HG03175 (cell line): ENCODE measurements at regions not wholly inside any gene's neighbourhood (a gene's known extent, or its start where the extent isn't known, plus 50 kb on each side); places are given as distances from the start of the nearest gene placed in this dataset.
"Not testable (repeated sequence)": the region's sequence is repeated elsewhere in the genome, so short reads cannot be mapped to it uniquely, and the experiment has no call there.

Source experiments
- ATAC-seq: cut with Tn5 transposase; IDR thresholded peaks from one replicate; pipeline ENCODE4 v1.9.1; 2021; ENCODE audit warnings: mild to moderate bottlenecking, moderate library complexity; ENCODE audit not compliant: unreplicated experiment

DNA sequence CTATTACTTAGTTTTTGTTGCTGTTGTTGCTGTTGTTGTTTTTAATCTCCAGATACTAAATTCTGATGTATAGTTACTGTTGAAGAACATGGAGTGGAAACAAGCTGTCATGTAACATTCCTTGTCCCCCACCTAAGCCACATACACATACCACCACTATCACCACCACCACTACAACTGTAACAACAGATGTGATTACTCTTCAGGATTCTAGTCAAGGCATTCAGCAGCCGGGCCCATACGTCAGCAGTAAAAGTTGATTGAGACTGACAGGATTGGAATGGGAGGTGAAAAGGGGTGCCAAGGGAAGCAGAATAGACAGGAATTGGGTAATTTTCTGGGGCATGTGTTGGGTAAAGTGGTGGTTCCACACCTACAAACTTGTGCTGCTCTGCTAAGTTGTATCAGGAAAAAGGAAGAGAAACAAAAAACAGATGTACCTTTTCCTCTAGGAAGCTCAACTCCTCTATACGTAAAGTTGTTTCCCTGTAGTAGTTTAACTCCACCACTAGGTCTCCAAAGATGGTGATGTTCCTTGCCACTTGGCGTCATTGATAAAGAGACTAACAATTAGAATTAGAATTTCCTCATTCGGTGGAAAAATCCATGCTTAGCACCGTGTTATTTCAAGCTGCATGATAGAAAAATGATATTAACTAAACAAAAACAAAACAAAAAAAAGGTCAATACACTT, 138.6 kb downstream of the ARRDC3 start:
- no peak for ATAC-seq

DNA sequence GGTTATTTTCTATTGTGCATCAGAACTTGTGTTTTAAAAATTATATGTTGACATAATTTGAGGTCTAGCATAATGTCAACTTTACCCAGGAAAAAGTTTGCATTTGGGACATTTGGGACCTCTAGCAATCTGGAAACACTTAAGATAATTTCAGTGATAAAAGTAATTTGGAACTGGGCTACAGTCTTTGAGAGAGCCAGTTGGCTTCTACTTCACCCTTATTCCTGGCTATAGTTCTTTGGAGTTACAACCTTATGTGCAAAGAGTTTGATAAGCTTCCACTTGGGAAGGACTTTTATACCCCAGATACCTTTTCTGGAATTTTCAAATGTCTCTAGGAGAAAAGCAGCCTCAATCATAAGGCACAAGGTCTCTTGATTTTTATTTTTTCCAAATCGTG, 139.3 kb downstream of the ARRDC3 start:
- no peak for ATAC-seq

DNA sequence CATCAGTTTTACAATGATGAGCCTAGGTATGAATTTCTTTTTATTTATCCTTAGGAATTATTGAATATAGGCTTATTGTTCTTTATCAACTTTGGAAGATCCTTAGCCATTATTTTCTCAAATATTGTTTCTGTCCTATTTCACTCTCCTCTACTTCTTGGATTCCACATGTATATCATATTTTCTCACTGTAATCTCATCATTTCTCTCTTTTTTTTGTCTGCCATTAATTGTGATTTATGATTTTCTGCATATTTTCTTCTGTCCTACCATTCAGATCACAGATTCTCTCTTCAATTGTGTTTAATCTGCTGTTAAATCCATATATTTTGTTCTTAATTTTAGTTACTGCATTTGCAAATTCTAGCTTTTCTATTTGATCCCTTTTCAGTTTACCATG, 139.8 kb downstream of the ARRDC3 start:
- no peak for ATAC-seq

DNA sequence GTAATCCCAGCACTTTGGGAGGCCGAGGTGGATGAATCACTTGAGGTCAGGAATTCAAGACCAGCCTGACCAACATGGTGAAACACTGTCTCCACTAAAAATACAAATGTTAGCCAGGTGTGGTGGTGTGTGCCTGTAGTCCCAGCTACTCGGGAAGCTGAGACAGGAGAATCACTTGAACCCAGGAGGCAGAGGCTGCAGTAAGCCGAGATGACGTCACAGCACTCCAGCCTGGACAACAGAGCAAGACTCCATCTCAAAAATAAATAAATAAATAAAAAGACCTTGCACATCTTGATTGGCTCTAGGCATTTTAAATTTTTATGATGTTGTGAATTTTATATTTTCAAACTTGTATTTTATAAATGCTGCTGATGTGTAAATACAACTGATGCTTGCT, 141.7 kb downstream of the ARRDC3 start:
- ATAC-seq: not testable (repeated sequence)

DNA sequence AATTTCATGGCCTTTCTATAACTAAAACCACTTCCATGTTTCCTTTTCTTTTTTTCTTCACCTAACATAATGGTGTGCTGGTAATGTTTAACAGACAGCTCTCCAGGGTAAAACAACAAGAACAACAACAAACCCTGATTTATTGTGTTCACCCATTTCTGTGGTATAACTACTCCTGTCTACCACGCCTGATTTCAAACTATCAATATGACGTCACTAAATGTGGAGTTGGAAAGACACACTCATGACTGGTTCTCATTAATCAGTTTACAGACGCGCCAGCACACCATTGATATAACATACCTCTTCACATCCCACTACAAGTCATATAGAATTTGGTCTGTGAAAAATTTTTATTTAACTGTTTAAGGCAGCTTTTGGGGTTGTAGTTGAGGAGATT, 142.9 kb downstream of the ARRDC3 start:
- ATAC-seq: no peak

DNA sequence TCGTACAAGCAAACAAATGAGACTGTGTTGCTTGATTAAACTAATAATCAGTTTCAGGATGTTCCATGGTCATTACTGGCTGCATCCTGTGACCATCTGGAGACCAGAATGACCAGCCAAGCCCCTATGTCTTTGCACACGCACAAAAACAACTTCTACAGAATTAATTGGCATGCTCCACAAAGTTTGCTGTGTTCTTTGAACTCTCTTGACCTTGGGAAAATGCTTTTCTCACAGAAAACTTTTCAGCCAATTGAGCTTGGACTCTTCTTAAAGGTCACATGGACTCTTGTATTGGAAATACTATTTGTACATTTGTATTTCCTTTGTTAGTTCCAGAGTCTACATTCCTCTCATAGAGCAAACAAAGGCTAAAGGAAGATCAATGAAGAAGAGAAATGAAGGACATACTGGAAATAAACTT, 147.8 kb downstream of the ARRDC3 start:
- no peak for ATAC-seq

DNA sequence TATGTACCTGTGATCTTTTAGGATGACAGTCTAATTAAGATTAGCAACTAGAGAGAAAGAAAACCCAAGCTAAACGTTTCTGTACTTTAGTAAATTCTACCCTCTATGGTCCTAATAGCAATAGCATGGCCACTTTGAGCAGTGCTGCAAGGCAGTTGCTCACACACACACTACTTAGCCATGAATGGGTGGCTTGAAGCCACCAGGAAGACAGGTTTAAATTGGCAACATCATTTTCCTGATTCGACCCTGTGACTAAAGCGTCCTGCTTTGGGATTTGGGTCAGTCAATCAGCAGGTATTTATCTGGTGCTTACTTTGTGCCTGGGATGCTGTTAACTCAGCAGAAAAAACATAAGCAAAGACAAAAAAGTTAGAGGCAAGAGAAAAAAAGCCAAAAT, 150.6 kb downstream of the ARRDC3 start:
- no peak for ATAC-seq

DNA sequence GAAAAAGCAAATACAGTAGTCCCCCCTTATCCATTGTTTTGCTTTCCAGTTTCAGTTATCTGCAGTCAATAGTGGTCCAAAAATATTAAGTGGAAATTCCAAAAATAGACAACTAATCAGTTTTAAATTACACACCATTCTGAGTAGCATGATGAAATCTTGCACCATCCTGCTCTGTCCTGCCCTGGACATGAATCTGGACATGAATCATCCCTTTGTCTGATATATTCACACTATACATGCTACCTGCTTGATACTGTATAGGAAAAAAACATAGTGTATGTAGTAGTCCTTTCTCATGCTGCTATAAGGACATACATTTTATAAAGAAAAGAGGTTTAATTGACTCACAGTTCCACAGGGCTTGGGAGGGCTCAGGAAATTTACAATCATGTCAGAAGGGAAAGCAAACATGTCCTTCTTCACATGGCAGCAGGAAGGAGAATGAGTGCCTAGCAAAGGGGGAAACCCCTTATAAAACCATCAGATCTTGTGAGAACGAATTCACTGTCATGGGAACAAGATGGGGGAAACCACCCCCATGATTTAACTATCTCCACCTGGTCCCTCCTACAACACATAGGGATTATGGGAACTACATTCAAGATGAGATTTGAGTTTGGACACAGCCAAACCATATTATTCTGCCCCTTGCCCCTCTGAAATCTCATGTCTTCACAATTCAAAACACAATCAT, 153.9 kb downstream of the ARRDC3 start:
- ATAC-seq: no peak

DNA sequence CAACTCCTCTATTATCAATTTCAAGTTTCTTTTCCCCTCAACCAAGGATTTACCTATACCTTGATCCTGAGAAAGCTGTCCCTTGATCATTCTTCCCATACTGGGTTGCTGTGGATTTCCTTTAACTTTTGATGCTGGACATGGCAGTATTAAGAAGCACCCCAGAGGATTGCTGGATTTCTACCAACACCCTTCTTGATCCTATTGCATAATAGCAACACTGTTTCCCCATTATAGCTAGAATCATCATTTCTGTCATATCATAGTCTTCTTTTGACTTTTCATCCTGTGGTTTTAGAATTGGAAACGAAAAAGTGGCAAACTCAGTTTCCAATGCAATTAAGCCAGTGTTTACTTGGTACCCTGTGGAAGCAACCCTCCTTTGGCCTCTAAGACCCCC, 154.9 kb downstream of the ARRDC3 start:
- ATAC-seq: no peak

DNA sequence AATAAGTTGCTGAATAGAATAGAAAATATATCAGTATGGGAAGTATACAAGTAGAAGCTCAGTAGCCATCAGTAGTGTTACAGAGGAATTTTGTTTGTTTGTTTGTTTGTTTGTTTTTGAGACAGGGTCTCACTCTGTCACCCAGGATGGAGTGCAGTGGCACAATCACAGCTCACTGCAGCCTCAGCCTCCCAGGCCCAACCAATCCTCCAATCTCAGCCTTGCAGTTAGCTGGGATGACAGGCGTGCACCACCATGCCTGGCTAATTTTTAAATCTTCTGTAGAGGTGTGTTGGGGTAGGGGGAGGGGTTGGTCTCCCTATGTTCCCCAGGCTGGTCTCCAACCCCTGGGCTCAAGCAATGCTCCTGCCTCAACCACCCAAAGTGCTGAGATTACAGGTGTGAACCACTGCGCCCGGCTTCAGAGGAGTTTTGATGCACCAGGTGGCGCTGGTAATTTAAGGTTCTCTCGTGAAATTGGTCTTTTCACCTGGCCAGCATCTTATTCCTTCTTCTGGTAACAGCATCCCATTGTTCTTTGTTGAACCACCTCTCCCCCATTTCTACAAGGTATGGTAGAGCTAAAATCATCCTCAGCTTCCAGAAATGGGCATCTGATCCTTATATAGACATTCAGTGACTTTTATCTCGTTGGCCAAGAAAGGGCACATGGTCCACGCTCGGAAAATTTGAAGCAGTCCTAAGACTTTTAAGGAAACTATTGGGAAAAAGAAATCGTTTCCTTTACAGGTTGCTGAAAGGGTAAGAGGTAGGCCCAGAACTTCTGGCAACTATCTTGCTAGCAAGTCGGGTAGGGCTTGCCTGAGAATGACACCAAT, 157.1 kb downstream of the ARRDC3 start:
- peak; percentile 70 for ATAC-seq

DNA sequence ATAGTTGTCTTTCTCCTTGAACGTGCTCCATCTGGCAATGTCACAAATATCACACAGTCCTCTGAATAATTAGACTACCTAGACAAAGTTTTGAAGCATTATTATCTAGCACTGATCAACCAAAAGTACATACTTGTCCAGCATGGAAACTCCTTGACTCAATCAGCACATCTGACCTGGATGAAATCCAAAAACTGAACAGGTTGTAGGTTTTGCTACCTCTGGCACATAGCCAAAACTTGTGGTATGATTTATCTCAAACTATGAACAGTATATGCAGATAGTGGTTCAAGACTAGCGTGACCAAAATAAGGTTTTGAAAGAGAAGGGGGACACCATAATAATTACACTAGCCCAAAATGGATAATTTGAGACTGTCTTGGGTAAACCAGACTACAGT, 158.1 kb downstream of the ARRDC3 start:
- ATAC-seq: no peak

DNA sequence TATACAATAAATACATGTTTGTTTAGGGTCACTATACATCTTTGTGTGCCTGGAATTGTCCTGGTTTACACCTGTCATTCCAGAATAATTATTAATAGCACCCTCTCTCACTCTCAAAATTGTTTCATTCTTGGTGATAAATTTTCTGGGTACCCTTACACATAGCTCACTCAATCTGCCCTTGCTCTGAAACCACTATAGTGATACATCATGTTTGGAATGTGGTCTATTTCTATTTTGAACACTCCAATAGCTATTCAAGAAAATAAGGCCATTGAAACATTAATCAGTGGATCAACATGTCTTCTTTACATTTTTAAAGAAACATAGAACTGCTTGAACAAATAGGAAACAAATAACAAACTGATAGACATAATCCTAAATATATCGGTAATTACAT, 158.7 kb downstream of the ARRDC3 start:
- no peak for ATAC-seq

DNA sequence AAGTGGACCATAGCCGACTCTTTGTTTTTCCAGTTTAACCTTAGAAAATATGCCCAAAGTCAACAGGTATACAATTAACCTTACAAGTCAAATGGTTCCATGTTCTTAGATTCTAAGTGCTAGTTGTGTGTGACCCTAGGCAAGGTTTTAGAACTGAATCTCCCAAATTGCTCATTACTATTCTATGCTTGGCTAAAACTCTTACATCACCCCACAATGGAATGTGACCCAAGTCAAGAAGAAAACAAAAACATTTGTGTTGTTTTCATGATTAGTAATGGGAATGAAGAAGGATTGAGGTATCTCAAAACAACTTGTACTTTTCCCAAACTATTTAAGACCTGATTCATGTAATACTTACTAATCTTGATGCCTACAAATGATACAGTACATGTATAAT, 159.2 kb downstream of the ARRDC3 start:
- ATAC-seq: no peak

DNA sequence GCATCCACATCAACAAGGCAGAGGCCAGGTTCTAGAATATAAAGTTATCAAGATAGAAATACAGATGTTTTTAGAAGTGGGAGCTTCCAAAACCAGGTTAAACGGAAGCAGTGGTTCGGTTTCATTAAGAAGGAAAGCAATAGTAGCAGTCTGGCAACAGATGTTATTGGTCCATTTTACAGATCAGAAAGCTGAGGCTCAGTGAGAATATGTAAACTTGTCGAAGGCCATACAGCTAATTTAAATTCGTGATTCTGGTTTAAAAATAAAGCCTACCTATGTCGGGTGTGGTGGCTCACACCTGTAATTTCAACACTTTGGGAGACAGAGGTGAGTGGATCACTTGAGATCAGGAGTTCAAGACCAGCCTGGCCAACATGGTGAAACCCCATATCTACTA, 160.6 kb downstream of the ARRDC3 start:
- ATAC-seq: no peak

DNA sequence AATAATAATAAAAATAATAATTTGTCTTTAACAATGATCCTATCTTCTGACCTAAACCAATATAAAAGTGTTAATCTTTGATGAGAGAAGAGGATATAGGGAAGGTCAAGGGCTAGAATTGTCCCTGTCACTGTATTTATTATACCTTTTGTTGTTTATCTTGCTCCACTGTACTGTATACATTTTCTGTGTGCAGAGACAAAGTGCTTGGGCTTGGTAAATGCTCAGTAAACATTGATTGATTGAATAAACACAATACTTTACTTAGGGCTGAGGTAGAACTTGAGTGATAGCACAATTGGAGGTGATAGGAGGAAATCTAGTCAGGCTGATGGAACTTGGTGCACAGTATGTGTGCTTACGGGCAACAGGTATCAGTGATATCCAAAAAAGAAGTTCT, 161.2 kb downstream of the ARRDC3 start:
- ATAC-seq: no peak

DNA sequence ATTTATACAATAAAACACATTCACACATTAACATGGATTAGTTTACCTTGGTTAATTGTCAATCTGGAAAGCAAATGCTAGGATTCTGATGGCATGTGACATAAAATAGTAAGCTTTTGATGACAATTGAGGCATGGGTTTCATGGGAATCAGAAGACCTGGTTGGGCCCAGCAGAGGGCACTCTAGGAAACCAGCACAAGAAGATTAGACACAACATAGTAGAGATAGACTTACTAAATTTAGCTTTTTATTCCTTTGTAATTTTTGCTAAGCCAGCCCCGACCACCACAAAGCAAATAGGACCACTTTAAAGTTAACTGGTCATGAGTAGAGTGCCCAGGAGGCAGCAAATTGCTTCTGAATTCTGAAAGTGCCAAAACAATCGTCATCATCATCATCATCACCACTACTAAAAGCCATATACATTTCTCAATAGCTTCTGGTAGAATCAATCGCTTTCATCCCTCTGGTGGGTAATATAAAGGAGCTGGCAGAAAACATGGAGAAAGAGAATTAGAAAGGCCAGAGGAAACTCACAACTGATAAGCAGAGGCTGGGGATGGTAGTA, 163.2 kb downstream of the ARRDC3 start:
- ATAC-seq: no peak

DNA sequence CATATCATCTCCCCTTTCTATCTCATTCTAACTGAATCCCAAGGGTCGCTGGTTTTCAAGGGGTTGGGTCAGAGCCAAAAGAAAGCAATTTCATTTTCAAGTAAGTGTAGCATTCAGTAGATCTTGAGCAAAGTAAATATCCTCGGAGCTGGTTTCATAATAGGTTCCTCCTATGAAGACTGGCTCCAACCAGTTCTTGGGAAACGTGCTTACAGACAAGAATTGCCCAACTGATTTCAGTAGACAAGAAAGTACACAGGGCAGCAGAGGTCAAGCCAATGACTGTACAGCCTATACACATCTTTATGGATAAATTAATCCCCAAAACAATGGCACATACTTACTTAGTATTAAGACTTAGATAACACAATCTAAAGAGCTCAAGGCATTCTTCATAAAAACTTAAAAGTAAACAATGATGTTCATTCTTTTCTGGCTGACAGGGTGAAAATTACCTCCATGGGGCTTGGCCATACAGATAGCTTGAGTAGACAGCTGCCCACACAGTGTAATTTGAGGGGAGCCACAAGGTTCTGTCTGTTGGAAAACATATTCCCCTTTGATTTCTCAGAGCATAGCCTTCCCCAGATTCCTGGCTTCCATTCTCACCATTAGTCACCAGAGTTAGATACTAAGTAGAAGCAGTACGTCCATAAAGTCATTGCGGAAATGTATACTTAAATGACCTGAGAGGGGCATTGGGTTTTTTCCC, 163.9 kb downstream of the ARRDC3 start:
- ATAC-seq: no peak

DNA sequence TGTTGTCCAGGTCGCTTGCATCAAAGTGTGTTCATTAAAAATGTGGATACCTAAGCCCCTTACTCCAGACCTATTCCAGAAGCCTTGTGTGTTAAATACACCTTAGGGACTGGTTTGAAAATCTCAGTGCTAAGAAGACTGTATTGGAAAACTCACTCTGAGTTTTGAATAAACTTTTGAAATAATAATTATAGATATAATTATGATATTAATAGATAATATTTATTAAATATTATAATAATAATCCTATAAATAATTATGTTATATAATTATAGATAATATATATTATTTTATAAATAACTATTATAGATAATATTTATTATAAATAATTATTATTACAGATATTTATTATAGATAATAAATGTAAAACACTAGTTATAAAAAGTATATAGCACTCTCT, 165.3 kb downstream of the ARRDC3 start:
- ATAC-seq: no peak

DNA sequence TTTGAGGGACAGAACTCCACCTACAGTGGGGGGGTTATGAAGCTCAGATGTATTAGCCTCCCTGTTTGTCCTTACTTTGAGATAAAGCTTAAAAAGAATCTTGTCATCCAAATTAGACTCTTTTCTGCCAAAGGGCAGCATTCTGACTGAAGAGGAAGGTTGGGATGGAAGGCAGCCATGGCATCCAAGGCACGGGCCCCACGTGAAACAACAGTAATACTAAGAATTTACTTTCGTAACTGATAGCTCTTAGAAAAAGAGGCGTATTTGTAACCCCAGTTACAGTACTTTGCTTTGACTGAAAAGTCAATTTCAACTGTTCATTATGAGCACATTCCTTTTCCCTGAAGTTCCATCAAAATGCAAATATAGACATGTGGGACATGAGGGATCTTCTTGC, 168.5 kb downstream of the ARRDC3 start:
- no peak for ATAC-seq
